DND-41 (cell line): ENCODE measurements at regions not wholly inside any gene's neighbourhood (a gene's known extent, or its start where the extent isn't known, plus 50 kb on each side); places are given as distances from the start of the nearest gene placed in this dataset.

Source experiments
- EZH2 ChIP-seq: IDR thresholded peaks from 3 replicates; pipeline ENCODE4 v1.6.1; 2012; ENCODE audit warnings: borderline replicate concordance, low read depth, mild to moderate bottlenecking, moderate library complexity, low read length, inconsistent platforms; ENCODE audit not compliant: severe bottlenecking
- TF ChIP-seq, protein P1 (sequence below): IDR thresholded peaks from 2 replicates; pipeline ENCODE4 v1.5.1; 2012; ENCODE audit warnings: borderline replicate concordance, low read length, moderate library complexity, mild to moderate bottlenecking; ENCODE audit not compliant: poor library complexity, severe bottlenecking; ENCODE audit errors: extremely low read depth

DNA sequence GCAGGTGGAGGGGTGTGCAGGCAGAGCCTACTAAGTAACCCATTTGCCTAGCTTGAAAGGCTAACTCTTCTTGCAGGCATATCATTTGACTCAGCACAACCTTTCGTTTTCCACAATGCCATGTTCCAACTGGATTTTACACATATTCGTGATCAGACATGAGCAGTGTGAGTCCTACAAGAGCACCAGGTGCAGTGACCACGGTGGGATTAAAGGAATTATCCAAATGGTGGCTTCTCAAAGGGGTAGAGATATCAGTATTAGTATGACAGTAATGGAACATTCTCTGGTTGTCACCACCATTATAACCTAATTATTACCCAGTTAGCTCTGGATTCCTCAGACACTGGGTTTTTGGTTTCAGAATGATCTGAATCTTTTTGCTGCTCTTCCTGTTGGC is 323.5 kb downstream of the LMO4 start:
- TF ChIP-seq, protein P1, sequence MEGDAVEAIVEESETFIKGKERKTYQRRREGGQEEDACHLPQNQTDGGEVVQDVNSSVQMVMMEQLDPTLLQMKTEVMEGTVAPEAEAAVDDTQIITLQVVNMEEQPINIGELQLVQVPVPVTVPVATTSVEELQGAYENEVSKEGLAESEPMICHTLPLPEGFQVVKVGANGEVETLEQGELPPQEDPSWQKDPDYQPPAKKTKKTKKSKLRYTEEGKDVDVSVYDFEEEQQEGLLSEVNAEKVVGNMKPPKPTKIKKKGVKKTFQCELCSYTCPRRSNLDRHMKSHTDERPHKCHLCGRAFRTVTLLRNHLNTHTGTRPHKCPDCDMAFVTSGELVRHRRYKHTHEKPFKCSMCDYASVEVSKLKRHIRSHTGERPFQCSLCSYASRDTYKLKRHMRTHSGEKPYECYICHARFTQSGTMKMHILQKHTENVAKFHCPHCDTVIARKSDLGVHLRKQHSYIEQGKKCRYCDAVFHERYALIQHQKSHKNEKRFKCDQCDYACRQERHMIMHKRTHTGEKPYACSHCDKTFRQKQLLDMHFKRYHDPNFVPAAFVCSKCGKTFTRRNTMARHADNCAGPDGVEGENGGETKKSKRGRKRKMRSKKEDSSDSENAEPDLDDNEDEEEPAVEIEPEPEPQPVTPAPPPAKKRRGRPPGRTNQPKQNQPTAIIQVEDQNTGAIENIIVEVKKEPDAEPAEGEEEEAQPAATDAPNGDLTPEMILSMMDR = no peak
- no peak for TF ChIP-seq EZH2
